Upper lobe of left lung (tissue), 4 donors: ENCODE measurements at regions not wholly inside any gene's neighbourhood (a gene's known extent, or its start where the extent isn't known, plus 50 kb on each side); places are given as distances from the start of the nearest gene placed in this dataset.

Source experiments
- EP300 ChIP-seq, 4 donors: sonication (generic); formaldehyde crosslinking; IDR thresholded peaks; one replicate each; pipeline ENCODE4 v1.5.1; 2017; ENCODE audit warnings: antibody characterized with exemption in 4 of 4, control low read depth in 2 of 4
- POLR2A ChIP-seq, 4 donors: fragments of 450-650 bp; IDR thresholded peaks; one replicate each; pipeline ENCODE4 v1.5.1; 2016 to 2017; ENCODE audit warnings: antibody characterized with exemption in 4 of 4, mild to moderate bottlenecking in 2 of 4
- POLR2AphosphoS5 ChIP-seq, 2 donors: sonication (generic); formaldehyde crosslinking; IDR thresholded peaks; one replicate each; pipeline ENCODE4 v1.5.1; 2017; ENCODE audit warnings: antibody characterized with exemption in 2 of 2
- TF ChIP-seq, protein P1 (sequence below), 6 experiments: fragments of 450-650 bp in 4 of 6; fragments of 200-600 bp in 2 of 6; sonication (generic) in 2 of 6; IDR thresholded peaks; one replicate each; pipeline ENCODE4 v1.5.1; 2016 to 2019; ENCODE audit warnings: antibody characterized with exemption in 6 of 6

DNA sequence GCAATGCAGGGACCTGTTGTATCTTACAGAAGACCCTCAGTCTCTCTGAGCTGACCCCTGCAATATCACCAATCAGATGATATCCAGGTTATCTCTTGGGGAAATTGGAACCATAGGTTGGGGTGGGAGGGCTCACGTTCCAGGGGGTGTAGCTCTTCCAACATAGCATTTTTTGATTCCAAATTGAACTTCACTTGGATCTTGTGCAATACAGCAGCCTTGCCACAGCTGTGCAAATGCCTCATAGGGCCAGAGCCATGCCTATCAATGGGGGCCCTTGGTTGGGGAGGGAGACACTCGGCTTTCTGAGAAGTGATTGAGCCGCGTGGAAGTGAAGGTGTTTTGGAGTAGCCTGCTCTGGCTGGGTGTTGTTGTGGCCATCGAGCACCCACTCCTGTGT is 117.2 kb upstream of the PITX1 start:
- TF ChIP-seq, protein P1, sequence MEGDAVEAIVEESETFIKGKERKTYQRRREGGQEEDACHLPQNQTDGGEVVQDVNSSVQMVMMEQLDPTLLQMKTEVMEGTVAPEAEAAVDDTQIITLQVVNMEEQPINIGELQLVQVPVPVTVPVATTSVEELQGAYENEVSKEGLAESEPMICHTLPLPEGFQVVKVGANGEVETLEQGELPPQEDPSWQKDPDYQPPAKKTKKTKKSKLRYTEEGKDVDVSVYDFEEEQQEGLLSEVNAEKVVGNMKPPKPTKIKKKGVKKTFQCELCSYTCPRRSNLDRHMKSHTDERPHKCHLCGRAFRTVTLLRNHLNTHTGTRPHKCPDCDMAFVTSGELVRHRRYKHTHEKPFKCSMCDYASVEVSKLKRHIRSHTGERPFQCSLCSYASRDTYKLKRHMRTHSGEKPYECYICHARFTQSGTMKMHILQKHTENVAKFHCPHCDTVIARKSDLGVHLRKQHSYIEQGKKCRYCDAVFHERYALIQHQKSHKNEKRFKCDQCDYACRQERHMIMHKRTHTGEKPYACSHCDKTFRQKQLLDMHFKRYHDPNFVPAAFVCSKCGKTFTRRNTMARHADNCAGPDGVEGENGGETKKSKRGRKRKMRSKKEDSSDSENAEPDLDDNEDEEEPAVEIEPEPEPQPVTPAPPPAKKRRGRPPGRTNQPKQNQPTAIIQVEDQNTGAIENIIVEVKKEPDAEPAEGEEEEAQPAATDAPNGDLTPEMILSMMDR (IDR thresholded peaks at IDR 0.05), result no peak
- TF ChIP-seq POLR2A (IDR thresholded peaks at IDR 0.05) (no peak), EP300 (IDR thresholded peaks at IDR 0.05) (no peak), POLR2AphosphoS5 (IDR thresholded peaks at IDR 0.05) (no peak)
